RWPE1 (cell line): ENCODE measurements at regions not wholly inside any gene's neighbourhood (a gene's known extent, or its start where the extent isn't known, plus 50 kb on each side); places are given as distances from the start of the nearest gene placed in this dataset.

Experiments
- CTCF ChIA-PET: fragments of 350-600 bp; sonication (Branson Sonifier 250); formaldehyde crosslinking; extraction: SDS; loops from one replicate; lab custom pipeline; 2021; lab: Yijun Ruan, JAX
- POLR2A ChIA-PET: fragments of 400-600 bp; formaldehyde crosslinking; extraction: SDS; loops from one replicate; lab custom pipeline; 2020; ENCODE audit warnings: antibody characterized with exemption; ENCODE audit not compliant: low non-redundant PET; lab: Yijun Ruan, JAX
- DNase-seq: peaks from one replicate; pipeline ENCODE4 v3.0.0; 2012; ENCODE audit warnings: low spot score
- H3K27ac ChIP-seq: fragments of 450-650 bp; 2 replicates; pipeline ENCODE4 v1.5.1; 2017
- TF ChIP-seq, protein P1 (sequence below): fragments of 450-650 bp; conservative IDR thresholded peaks from 2 replicates; pipeline ENCODE4 v1.5.1; 2017; ENCODE audit warnings: low read depth, mild to moderate bottlenecking

DNA sequence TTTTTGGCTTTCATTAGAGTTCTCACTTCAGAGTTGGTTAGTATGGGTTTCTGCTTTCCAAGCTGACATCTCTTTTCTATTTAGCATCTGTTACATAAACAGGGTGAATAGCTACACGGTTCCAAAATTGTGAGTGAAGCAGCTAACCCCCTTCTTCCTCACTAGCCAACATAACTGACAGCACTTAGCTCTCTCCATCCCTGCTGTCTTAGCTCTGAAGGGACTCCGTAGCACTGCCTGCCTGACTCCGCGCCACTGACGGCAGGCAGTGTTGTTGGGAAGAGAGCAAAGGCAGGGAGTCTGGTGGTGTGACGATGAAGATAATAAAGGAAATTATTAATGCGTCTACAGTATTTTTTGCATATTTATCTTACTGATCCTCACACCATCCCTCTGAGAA, 247.0 kb downstream of the PTBP2 start:
- H3K27ac ChIP-seq, result no peak overlapping the region
- ChIA-PET CTCF (no interaction called here), POLR2A (no interaction called here)
- no peak for DNase-seq
- TF ChIP-seq, protein P1, sequence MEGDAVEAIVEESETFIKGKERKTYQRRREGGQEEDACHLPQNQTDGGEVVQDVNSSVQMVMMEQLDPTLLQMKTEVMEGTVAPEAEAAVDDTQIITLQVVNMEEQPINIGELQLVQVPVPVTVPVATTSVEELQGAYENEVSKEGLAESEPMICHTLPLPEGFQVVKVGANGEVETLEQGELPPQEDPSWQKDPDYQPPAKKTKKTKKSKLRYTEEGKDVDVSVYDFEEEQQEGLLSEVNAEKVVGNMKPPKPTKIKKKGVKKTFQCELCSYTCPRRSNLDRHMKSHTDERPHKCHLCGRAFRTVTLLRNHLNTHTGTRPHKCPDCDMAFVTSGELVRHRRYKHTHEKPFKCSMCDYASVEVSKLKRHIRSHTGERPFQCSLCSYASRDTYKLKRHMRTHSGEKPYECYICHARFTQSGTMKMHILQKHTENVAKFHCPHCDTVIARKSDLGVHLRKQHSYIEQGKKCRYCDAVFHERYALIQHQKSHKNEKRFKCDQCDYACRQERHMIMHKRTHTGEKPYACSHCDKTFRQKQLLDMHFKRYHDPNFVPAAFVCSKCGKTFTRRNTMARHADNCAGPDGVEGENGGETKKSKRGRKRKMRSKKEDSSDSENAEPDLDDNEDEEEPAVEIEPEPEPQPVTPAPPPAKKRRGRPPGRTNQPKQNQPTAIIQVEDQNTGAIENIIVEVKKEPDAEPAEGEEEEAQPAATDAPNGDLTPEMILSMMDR, result no peak

DNA sequence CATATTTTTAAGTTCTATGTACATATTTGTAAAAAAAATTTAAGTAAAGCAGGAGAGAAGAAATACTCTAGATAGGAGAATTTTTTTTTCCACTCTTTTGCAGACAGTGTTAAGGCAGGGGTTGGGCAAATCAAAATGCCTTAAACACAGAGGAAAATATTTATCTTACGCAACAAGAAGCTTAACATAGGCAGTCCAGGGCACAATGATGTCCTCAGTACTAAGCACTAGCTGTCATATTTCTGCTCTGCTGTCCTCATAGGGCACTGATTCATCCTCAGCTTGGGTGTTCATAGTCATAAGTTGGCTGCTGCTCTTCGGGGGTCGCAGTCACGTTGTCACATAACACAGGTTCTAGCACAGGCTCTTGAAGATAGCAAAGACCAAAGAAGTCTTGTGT, 247.4 kb downstream of the PTBP2 start:
- CTCF ChIA-PET, result no interaction called here
- no peak for DNase-seq
- TF ChIP-seq, protein P1, result no peak
- POLR2A ChIA-PET, result no interaction called here
- no peak overlapping the region for H3K27ac ChIP-seq

DNA sequence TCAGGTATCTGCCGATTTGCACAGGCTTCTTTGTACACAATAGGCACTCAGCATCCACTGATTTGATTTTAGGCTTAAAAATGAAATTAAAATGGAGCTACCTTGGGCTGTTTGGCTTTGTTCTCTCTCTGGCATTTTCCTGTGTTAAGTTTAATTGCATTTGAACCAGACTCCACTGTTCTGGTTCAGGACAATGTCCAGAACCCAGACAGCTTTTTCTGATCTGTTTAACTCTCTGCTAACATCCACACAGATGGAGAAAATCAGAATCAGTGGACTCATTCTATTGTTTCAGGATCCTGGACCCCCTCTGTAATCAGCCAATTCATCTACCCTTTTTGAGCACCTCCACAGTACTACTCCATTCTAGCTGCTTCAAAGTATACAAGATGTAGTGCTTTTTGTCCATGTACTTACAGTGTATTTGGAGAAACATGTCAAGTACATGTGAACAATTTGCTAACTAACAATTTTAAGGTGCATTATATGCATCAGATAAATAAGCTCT, 248.1 kb downstream of the PTBP2 start:
- ChIA-PET POLR2A (no interaction called here), CTCF (no interaction called here)
- DNase-seq, result no peak
- TF ChIP-seq, protein P1, result no peak
- no peak overlapping the region for H3K27ac ChIP-seq

DNA sequence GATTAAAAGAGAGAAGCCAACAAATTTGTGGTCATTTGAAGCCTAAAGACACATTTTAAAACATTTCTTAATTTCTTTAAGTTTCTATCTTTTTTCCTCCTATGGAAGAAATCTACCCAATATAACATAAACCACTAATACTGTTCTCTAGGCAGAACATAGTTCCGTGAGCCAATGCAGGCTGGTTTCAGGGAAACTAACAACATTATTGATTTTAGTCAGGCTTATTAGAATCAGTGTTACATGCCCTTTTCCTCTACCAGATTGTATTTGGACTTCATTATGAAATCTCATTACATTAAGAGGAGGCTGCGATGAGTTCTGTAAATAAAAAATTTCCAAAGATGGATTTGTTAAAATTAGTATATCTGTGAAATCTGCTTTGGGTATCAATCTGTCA, 249.9 kb downstream of the PTBP2 start:
- no peak overlapping the region for H3K27ac ChIP-seq
- DNase-seq, result no peak
- TF ChIP-seq, protein P1, result no peak
- ChIA-PET CTCF (no interaction called here), POLR2A (no interaction called here)

DNA sequence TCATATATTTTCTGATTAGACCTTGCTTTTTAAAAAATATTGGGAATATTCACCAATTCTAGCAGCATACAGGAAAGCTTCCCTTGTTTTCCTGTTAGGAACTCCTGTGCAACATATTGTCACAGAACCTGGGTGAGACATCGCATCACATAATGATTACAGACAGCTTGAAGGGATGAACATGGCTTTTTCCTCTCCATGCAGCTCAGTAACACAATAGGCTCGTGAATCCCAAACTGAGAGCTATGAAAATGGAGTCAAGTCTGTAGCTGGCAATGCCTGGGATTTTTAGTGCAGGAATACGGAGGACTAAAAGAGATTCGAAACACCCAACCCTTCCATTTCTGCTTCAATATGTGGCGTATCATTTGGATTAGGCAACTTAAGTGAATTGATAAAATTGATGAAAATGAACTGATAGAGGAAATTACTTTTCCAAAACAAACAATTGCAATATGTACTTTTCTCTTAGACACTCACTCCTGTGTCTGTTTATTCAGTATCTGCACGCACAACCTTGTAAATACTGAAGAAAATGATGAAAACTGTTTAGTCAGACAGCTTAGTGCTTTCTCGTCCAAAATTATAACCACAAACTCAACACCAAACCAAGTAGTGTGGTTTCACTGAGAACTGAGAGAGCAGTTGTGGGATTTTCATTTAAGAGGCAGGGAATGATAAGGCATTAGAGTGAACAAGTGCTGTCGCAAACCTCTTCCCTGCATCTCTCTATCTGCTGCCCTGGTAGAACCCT, 250.4 kb downstream of the PTBP2 start:
- TF ChIP-seq, protein P1, result no peak
- ChIA-PET CTCF (interaction anchor here (0.6 kb wide), 1 partner anchor 553 kb away, joined by 5 read pairs; no protein-coding TSS in a partner anchor), POLR2A (no interaction called here)
- DNase-seq, result no peak
- H3K27ac ChIP-seq, result no peak overlapping the region

DNA sequence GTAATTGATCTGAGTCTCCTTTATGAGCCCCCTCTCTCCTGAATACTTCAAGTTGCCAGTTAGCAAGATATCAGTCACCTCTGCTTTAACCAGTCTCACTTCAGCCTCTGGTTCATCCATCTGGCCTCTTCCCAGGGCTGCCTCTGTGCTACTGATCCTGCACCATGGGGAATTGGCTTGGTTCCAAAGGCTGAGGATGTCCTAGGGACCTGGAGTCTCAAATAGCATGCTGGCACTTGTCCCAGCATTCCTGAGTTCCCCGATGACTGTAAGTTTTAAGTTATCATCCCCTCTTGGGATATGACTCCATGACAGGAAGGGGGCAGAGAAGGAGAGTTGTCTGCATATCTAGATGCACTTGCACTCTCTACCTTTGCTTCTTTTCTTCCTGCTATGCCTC, 252.0 kb downstream of the PTBP2 start:
- TF ChIP-seq, protein P1, result no peak
- CTCF ChIA-PET, result no interaction called here
- POLR2A ChIA-PET, result no interaction called here
- DNase-seq, result no peak
- no peak overlapping the region for H3K27ac ChIP-seq
